ENCODE measurements at regions not wholly inside any gene's neighbourhood (a gene's known extent, or its start where the extent isn't known, plus 50 kb on each side); places are given as distances from the start of the nearest gene placed in this dataset.

DNA sequence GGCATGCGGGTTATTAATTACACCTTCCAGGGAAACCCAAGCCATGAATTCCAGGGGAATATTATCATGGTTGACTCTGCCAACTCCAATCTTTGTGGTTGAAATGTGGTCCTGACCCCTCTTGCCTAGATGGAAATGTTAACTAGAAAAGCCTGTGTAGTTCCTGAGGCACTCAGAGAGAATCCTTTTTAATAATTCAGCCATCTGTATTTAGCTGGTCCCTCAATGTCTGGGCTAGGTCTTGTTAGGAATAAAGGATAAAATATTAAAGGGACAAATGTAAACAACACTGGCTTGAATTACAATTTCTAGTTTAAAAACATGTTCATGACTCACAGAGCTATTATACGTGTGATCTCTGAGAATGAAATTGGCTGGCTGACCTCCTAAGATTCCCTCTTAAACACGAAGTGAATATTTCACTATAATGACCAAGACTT lies 435.2 kb upstream of the SUCLG2 start:
- Histone ChIP-seq H3K4me1 (no peaks in the 10 kb centered on the region), H3K9me3 (no peaks in the 10 kb centered on the region), H3K27ac (no peak overlapping the region), H3K36me3 (no peaks in the 10 kb centered on the region), H3K27me3 (no peaks in the 10 kb centered on the region), H3K4me3 (no peak overlapping the region)
- TF ChIP-seq, protein P1, sequence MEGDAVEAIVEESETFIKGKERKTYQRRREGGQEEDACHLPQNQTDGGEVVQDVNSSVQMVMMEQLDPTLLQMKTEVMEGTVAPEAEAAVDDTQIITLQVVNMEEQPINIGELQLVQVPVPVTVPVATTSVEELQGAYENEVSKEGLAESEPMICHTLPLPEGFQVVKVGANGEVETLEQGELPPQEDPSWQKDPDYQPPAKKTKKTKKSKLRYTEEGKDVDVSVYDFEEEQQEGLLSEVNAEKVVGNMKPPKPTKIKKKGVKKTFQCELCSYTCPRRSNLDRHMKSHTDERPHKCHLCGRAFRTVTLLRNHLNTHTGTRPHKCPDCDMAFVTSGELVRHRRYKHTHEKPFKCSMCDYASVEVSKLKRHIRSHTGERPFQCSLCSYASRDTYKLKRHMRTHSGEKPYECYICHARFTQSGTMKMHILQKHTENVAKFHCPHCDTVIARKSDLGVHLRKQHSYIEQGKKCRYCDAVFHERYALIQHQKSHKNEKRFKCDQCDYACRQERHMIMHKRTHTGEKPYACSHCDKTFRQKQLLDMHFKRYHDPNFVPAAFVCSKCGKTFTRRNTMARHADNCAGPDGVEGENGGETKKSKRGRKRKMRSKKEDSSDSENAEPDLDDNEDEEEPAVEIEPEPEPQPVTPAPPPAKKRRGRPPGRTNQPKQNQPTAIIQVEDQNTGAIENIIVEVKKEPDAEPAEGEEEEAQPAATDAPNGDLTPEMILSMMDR (IDR thresholded peaks at IDR 0.05) = no peak
- DNase-seq (ENCODE audit: low spot score) = no peak

DNA sequence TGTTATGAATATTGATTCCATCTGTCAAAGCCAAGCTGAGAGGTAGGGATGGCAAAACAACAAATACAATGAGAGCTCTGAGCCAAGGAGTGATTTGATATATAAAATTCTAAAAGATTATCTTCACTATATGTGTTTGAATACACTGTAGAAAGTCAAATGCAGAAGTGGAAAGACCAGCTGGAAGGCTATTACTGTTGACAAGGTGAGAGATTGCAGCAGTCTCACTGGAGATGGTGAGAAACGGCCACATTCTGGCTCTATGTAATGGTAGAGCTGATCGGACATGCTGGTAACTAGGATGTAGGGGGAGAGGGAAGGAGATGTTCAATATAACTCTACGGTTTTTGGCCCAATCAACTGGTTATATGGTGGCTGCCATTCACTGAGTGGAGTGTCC lies 434.2 kb upstream of the SUCLG2 start:
- no peaks in the 10 kb centered on the region for H3K9me3 ChIP-seq
- no peak overlapping the region for H3K27ac ChIP-seq
- H3K4me1 ChIP-seq = no peaks in the 10 kb centered on the region
- no peak for DNase-seq (ENCODE audit: low spot score)
- H3K4me3 ChIP-seq = no peak overlapping the region
- TF ChIP-seq, protein P1 (IDR thresholded peaks at IDR 0.05) = no peak
- H3K36me3 ChIP-seq = no peaks in the 10 kb centered on the region
- H3K27me3 ChIP-seq = no peaks in the 10 kb centered on the region

DNA sequence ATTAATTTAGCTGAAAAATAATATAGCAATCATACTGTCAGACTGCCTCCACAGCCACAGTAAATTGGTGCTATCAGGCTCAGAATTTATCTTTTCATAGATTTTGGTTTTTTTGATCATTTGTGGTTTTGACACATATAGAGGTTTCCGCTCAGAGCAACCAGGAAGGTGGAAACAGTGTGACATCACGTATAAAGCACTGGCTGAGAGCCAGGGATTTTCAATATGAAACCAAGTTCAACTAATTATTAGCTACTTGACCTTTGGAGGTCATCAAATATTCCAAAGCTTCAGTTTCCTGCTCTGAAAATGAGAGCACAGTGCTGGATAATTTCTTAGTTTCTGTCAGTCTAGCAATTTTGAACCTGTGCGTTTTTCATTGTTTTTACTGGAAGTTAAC lies 433.8 kb upstream of the SUCLG2 start:
- TF ChIP-seq, protein P1 (IDR thresholded peaks at IDR 0.05) = no peak
- Histone ChIP-seq H3K9me3 (no peaks in the 10 kb centered on the region), H3K4me1 (no peaks in the 10 kb centered on the region), H3K27me3 (no peaks in the 10 kb centered on the region), H3K27ac (no peak overlapping the region), H3K4me3 (no peak overlapping the region), H3K36me3 (no peaks in the 10 kb centered on the region)
- no peak for DNase-seq (ENCODE audit: low spot score)

DNA sequence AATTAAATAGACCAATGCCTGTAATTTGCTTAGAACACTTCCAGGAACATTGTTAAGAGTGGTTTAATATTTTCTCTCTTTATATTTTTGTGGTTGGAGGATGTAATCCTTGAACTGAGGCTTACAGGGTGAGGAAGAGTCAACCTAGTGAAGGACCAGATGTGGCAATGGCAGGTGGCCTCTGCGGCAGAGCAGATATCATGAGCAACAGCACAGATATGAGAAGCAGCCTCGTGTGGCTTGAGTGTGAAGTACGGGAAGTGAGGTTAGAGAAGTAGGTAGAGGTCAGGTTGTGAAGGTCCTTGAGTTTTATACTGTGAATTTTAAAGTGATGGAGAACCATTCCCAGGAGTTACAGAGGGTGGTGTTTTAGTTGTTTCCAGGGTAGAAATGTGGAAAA lies 417.6 kb upstream of the SUCLG2 start:
- no peak overlapping the region for H3K4me3 ChIP-seq
- H3K9me3 ChIP-seq = peaks cover 0 to 12% of the 10 kb centered on the region in 2 donors
- TF ChIP-seq, protein P1 (IDR thresholded peaks at IDR 0.05) = no peak
- H3K27me3 ChIP-seq = no peaks in the 10 kb centered on the region
- H3K4me1 ChIP-seq = no peaks in the 10 kb centered on the region
- DNase-seq (ENCODE audit: low spot score) = no peak
- no peak overlapping the region for H3K27ac ChIP-seq
- no peaks in the 10 kb centered on the region for H3K36me3 ChIP-seq

DNA sequence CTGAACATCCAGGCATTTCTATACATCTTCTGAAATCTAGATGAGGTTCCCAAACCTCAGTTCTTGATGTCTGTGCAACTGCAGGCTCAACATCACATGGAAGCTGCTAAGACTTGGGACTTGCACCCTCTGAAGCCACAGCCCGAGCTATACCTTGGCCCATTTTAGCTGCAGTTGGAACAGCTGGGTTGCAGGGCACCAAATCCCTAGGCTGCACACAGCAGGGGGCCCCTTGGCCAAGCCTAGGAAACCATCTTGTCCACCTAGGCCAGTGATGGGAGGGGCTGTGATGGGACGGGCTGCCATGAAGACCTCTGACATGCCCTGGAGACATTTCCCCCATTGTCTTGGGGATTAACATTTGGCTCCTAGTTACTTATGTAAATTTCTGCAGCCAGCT lies 415.8 kb upstream of the SUCLG2 start:
- Histone ChIP-seq H3K27me3 (no peaks in the 10 kb centered on the region), H3K36me3 (no peaks in the 10 kb centered on the region), H3K9me3 (peaks cover 0 to 12% of the 10 kb centered on the region in 2 donors), H3K4me1 (no peaks in the 10 kb centered on the region), H3K27ac (no peak overlapping the region), H3K4me3 (no peak overlapping the region)
- DNase-seq (ENCODE audit: low spot score) = no peak
- TF ChIP-seq, protein P1 (IDR thresholded peaks at IDR 0.05) = no peak

DNA sequence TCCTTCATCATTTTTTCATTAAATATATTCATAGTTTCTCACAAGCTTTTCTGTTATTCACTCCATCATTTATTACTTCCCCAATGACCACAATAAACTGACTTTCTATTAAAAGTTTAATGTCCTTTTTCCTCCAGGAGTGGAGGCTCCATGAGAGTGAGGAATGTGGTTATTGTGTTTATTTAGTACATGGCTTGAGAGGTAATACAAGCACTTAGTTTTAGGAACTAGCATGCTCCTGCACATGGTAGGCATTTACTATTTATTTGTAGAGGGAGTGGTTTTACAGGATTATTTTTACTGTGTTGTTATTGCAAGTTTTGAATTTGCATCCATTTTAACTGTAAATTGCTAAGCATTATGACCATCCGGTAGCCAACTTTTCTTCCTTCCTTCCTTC lies 412.9 kb upstream of the SUCLG2 start:
- Histone ChIP-seq H3K4me1 (no peaks in the 10 kb centered on the region), H3K27ac (no peak overlapping the region), H3K4me3 (no peak overlapping the region), H3K9me3 (peaks cover 0 to 12% of the 10 kb centered on the region in 2 donors), H3K36me3 (no peaks in the 10 kb centered on the region), H3K27me3 (no peaks in the 10 kb centered on the region)
- TF ChIP-seq, protein P1 (IDR thresholded peaks at IDR 0.05) = no peak
- DNase-seq (ENCODE audit: low spot score) = no peak

All from right atrium auricular region (tissue), 2 donors.